C4-2B (cell line): ENCODE measurements at regions not wholly inside any gene's neighbourhood (a gene's known extent, or its start where the extent isn't known, plus 50 kb on each side); places are given as distances from the start of the nearest gene placed in this dataset.

ENCODE experiments used
- H3K27ac ChIP-seq: fragments of 450-650 bp; 2 replicates; pipeline ENCODE4 v1.5.1; 2017
- CTCF ChIP-seq: fragments of 450-650 bp; conservative IDR thresholded peaks from 2 replicates; pipeline ENCODE4 v1.5.1; 2017; ENCODE audit warnings: mild to moderate bottlenecking
- ZFX ChIP-seq: fragments of 450-650 bp; IDR thresholded peaks from 2 replicates; pipeline ENCODE4 v1.6.1; 2017

- no peak overlapping the region for H3K27ac ChIP-seq
- TF ChIP-seq ZFX (no peak), CTCF (no peak)
Measured at GRCh38 chr7:42987648-42988214, 55.6 kb downstream of the MRPL32 start.

- TF ChIP-seq CTCF: no peak
- TF ChIP-seq ZFX: no peak
- no peak overlapping the region for H3K27ac ChIP-seq
Measured at GRCh38 chr7:42991024-42991423, 58.8 kb downstream of the MRPL32 start.

GRCh38 chr7:42991913-42992591 lies 59.9 kb downstream of the MRPL32 start:
- H3K27ac ChIP-seq: peak overlapping the region; percentile 42
- TF ChIP-seq CTCF (no peak), ZFX (no peak)

- H3K27ac ChIP-seq: peak overlapping the region; percentile 74
- TF ChIP-seq CTCF (peak; percentile 69), ZFX (no peak)
Measured at GRCh38 chr7:42993038-42993437, 60.9 kb downstream of the MRPL32 start.

- no peak for TF ChIP-seq CTCF
- TF ChIP-seq ZFX: no peak
- H3K27ac ChIP-seq: peak overlapping the region; percentile 71
Measured at GRCh38 chr7:42994096-42994495, 61.9 kb downstream of the MRPL32 start.

- H3K27ac ChIP-seq: no peak overlapping the region
- TF ChIP-seq ZFX: no peak
- TF ChIP-seq CTCF: no peak
Measured at GRCh38 chr7:42997611-42998010, 65.4 kb downstream of the MRPL32 start.

GRCh38 chr7:43004082-43004481 lies 71.9 kb downstream of the MRPL32 start:
- H3K27ac ChIP-seq: no peak overlapping the region
- TF ChIP-seq CTCF (no peak), ZFX (no peak)
